ENCODE measurements at regions not wholly inside any gene's neighbourhood (a gene's known extent, or its start where the extent isn't known, plus 50 kb on each side); places are given as distances from the start of the nearest gene placed in this dataset.

DNA sequence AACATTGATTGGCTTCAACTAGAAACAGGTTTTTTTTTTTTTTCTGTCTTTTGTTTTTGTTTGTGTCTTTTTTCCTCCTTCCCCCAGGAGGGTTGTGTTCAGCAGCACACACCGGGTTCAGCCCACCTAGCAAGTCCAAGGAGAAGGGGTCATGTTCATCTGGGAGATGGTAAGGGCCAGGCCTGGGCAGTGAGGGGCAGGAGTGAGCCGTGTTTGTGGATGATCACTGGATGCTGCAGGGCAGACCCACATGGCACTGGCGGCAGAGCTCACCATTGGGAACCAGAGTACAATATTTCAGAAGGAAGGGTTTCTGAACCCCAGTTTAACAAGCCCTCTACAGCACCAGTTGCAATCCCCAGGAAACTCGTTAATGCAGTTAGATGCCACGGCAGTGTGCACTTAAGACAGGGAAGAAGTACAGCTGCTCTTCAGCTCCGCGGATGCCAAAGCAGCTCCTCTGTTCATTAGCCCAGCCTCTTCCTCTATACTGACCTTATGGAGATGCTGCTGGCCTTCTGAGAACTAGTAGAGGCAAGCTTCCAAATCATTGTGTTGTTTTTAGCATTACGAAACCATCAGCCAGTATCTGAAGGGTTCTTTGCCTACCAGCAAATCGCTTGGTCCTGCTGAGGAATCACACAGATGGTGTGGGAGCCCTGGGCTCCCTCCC is 508.2 kb upstream of the WWC1 start:
- DNase-seq (ENCODE audit: low spot score) = no peak
- TF ChIP-seq, protein P1, sequence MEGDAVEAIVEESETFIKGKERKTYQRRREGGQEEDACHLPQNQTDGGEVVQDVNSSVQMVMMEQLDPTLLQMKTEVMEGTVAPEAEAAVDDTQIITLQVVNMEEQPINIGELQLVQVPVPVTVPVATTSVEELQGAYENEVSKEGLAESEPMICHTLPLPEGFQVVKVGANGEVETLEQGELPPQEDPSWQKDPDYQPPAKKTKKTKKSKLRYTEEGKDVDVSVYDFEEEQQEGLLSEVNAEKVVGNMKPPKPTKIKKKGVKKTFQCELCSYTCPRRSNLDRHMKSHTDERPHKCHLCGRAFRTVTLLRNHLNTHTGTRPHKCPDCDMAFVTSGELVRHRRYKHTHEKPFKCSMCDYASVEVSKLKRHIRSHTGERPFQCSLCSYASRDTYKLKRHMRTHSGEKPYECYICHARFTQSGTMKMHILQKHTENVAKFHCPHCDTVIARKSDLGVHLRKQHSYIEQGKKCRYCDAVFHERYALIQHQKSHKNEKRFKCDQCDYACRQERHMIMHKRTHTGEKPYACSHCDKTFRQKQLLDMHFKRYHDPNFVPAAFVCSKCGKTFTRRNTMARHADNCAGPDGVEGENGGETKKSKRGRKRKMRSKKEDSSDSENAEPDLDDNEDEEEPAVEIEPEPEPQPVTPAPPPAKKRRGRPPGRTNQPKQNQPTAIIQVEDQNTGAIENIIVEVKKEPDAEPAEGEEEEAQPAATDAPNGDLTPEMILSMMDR (IDR thresholded peaks at IDR 0.05; ENCODE audit: extremely low read depth, insufficient read depth, missing control alignments) = no peak
- in situ Hi-C loops (cut with MboI; ENCODE audit: low pct_unique_long_range_greater_than_20kb, low sequenced_read_pairs, unreplicated experiment) = no loop called here

DNA sequence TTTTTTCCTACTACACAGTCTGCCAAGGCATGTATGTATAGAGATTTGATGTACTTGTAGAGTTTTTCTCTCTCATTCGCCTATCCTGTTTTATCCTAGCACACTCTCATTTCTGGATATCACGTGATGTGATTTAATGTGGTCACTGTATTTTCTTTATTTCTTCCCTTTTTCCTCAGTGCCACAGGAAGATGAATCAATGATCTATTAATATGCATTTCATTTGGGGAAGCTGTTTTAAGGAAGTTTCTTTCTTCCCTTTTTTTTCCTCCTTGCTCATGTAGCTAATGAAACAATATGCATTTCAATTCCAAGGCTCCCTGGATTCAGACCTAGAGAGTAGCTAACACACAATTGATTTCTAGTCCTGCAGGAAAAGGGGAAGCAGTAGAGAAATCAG is 506.3 kb upstream of the WWC1 start:
- in situ Hi-C loops (cut with MboI; ENCODE audit: low pct_unique_long_range_greater_than_20kb, low sequenced_read_pairs, unreplicated experiment) = no loop called here
- no peak for DNase-seq (ENCODE audit: low spot score)
- TF ChIP-seq, protein P1 (IDR thresholded peaks at IDR 0.05; ENCODE audit: extremely low read depth, insufficient read depth, missing control alignments) = no peak

DNA sequence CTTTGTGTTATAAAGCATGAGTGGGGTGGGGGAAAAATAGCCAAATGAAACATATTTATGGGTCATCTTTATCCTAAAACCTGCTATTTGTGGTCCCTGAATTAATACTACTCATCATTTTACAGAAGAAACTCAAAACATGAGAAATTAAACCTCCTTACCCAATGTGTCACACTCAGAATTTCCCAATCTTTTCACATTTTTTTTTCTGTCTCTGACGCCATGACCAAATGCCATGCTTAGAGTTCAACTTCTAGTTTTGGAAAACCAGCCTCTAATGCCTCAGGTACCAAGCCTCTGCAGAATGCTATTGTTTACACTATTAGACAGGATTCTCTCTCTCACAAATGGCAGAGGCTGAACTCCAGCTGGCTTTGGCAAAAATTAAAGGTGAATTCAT is 505.5 kb upstream of the WWC1 start:
- in situ Hi-C loops (cut with MboI; ENCODE audit: low pct_unique_long_range_greater_than_20kb, low sequenced_read_pairs, unreplicated experiment) = no loop called here
- TF ChIP-seq, protein P1 (IDR thresholded peaks at IDR 0.05; ENCODE audit: extremely low read depth, insufficient read depth, missing control alignments) = no peak
- no peak for DNase-seq (ENCODE audit: low spot score)

DNA sequence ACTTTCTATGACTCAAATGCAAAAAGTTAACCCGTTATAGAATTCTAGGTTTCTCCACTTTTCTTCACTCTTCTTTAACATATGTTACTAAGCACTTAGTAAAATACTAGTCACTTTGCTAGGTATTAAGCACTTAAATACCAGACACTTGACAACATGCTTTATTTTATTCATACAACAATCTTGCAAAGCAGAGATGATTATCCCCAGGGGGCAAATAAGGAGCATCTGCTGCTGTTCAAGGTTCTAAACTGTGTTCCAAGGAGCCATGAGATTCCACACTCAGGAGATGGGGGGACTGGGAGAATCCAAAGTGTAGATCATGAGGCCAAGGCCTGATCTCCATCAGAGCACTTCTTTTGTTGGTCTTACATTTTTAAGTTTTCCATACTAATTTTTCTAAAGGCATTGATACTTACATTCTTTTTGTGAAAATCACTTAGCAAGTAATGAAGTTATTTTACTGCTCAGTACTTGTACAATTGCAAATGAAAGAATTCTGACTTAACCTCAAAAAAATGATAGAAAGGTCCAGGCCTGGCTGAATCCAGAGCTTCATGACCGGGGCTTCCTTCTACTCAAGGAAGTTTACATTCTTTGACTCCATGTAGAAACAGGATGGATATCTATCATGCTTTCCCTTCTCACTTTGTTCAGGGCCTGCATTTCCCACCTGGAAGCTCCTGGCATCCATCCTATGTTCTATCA is 504.4 kb upstream of the WWC1 start:
- in situ Hi-C loops (cut with MboI; ENCODE audit: low pct_unique_long_range_greater_than_20kb, low sequenced_read_pairs, unreplicated experiment) = no loop called here
- TF ChIP-seq, protein P1 (IDR thresholded peaks at IDR 0.05; ENCODE audit: extremely low read depth, insufficient read depth, missing control alignments) = no peak
- DNase-seq (ENCODE audit: low spot score) = no peak

DNA sequence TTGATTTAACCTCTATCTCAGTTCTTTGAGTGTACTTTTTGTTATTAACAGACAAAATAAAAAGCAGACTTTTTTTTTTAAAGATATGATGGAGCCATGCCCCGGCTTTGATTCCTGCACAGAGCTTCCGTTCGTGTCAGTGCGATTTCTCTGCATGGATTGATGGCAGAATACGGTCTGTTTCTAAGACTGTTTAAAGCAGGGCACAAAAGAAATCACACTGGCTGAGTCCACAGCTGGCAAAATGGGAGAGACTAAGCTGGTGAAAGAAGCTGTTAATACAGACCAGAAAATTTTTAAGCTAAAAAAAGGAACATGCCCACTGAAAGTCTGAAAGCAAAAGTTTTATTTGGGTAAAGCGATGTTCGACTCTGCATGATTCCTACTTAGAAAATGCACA is 501.4 kb upstream of the WWC1 start:
- TF ChIP-seq, protein P1 (IDR thresholded peaks at IDR 0.05; ENCODE audit: extremely low read depth, insufficient read depth, missing control alignments) = no peak
- in situ Hi-C loops (cut with MboI; ENCODE audit: low pct_unique_long_range_greater_than_20kb, low sequenced_read_pairs, unreplicated experiment) = no loop called here

DNA sequence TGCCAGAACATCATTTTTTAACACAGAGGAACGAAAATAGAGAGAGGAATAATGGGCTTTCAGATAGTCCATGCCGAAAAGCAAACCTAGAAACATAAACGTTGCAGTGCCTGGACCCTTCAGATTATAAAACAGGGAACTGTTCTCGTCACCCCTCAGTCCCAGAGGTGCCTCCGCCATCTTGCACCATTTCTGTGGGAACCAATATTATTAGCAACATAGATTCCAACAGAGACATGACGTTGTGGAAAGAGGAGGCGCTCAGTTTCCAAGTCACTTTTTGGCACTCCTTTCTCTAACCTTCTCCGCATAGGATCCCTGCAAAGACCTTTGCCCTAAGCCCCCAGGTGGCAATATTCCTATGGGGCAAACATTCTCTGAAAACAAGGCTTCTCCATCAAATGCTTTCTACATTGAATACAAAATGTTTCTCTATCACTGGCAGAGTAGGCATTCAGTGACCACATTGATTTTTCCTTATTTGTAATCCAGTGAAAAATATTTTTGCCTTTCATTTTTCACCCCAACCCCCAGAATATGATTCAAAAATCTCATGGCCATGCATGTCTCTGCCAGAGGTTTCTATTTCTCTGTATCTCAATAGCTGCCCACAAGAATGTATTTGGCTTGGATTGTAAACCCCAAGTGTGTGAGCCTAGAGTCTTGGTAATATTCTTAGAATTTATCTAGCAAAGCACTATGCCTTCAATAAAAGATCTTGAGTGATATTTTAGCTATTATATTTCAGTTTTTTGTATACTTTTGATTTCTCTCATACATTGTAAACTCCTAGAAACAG is 500.8 kb upstream of the WWC1 start:
- no peak for DNase-seq (ENCODE audit: low spot score)
- TF ChIP-seq, protein P1 (IDR thresholded peaks at IDR 0.05; ENCODE audit: extremely low read depth, insufficient read depth, missing control alignments) = no peak
- in situ Hi-C loops (cut with MboI; ENCODE audit: low pct_unique_long_range_greater_than_20kb, low sequenced_read_pairs, unreplicated experiment) = no loop called here

More for the DNA sequence above, 501.4 kb upstream of the WWC1 start:
- no peak for DNase-seq (ENCODE audit: low spot score)
